ENCODE measurements at regions not wholly inside any gene's neighbourhood (a gene's known extent, or its start where the extent isn't known, plus 50 kb on each side); places are given as distances from the start of the nearest gene placed in this dataset.
A peak's percentile ranks its signal among the peaks of the same experiment; 100 is the strongest.

- H3K4me3 ChIP-seq = no peak overlapping the region
- no peaks in the 10 kb centered on the region for H3K27me3 ChIP-seq
- TF ChIP-seq POLR2A (IDR thresholded peaks at IDR 0.05) (no peak), CTCF (IDR thresholded peaks at IDR 0.05) (no peak)
- DNase-seq = no peak
- H3K9me3 ChIP-seq = no peaks in the 10 kb centered on the region
- no peak overlapping the region for H3K27ac ChIP-seq
- no peaks in the 10 kb centered on the region for H3K36me3 ChIP-seq
- peaks cover 0 to 7% (median 0%) of the 10 kb centered on the region in 4 donors for H3K4me1 ChIP-seq
These were observed 136.4 kb downstream of the LRRC30 start for GRCh38 chr18:7367336-7367735.

- DNase-seq = no peak
- H3K4me1 ChIP-seq = peaks cover 0 to 7% (median 0%) of the 10 kb centered on the region in 4 donors
- TF ChIP-seq POLR2A (IDR thresholded peaks at IDR 0.05) (no peak), CTCF (IDR thresholded peaks at IDR 0.05) (no peak)
These were observed 138.1 kb downstream of the LRRC30 start for GRCh38 chr18:7369006-7369405.

GRCh38 chr18:7370375-7370774 lies 139.5 kb downstream of the LRRC30 start:
- Histone ChIP-seq H3K36me3 (no peaks in the 10 kb centered on the region), H3K27ac (peak overlapping the region in 2 of 4 donors; percentile 23 to 49), H3K4me3 (no peak overlapping the region), H3K9me3 (no peaks in the 10 kb centered on the region), H3K4me1 (peaks cover 0 to 7% (median 0%) of the 10 kb centered on the region in 4 donors), H3K27me3 (no peaks in the 10 kb centered on the region)
- no peak for DNase-seq
- TF ChIP-seq CTCF (IDR thresholded peaks at IDR 0.05) (no peak), POLR2A (IDR thresholded peaks at IDR 0.05) (no peak)

More at GRCh38 chr18:7369006-7369405, 138.1 kb downstream of the LRRC30 start:
- Histone ChIP-seq H3K4me3 (no peak overlapping the region), H3K36me3 (no peaks in the 10 kb centered on the region), H3K9me3 (no peaks in the 10 kb centered on the region), H3K27ac (no peak overlapping the region), H3K27me3 (no peaks in the 10 kb centered on the region)

GRCh38 chr18:7370802-7371201 lies 139.9 kb downstream of the LRRC30 start:
- Histone ChIP-seq H3K27ac (peak overlapping the region in 1 of 4 donors; percentile 49), H3K4me3 (no peak overlapping the region), H3K36me3 (no peaks in the 10 kb centered on the region), H3K27me3 (no peaks in the 10 kb centered on the region), H3K9me3 (no peaks in the 10 kb centered on the region), H3K4me1 (peaks cover 0 to 7% (median 0%) of the 10 kb centered on the region in 4 donors)
- TF ChIP-seq POLR2A (IDR thresholded peaks at IDR 0.05) = no peak
- TF ChIP-seq CTCF (IDR thresholded peaks at IDR 0.05) = no peak
- DNase-seq = no peak

GRCh38 chr18:7373441-7373840 lies 142.6 kb downstream of the LRRC30 start:
- Histone ChIP-seq H3K36me3 (no peaks in the 10 kb centered on the region), H3K4me1 (peaks cover 0 to 7% (median 0%) of the 10 kb centered on the region in 4 donors), H3K4me3 (no peak overlapping the region), H3K9me3 (no peaks in the 10 kb centered on the region), H3K27ac (no peak overlapping the region), H3K27me3 (no peaks in the 10 kb centered on the region)
- no peak for TF ChIP-seq CTCF (IDR thresholded peaks at IDR 0.05)
- TF ChIP-seq POLR2A (IDR thresholded peaks at IDR 0.05) = no peak
- no peak for DNase-seq

GRCh38 chr18:7381307-7381706 lies 150.4 kb downstream of the LRRC30 start:
- Histone ChIP-seq H3K27me3 (no peaks in the 10 kb centered on the region), H3K9me3 (no peaks in the 10 kb centered on the region), H3K4me3 (no peak overlapping the region), H3K27ac (no peak overlapping the region), H3K36me3 (no peaks in the 10 kb centered on the region), H3K4me1 (no peaks in the 10 kb centered on the region)
- no peak for TF ChIP-seq POLR2A (IDR thresholded peaks at IDR 0.05)
- TF ChIP-seq CTCF (IDR thresholded peaks at IDR 0.05) = no peak
- no peak for DNase-seq

All from Peyer's patch (tissue), 4 donors.